Retina (tissue), 1 donor: ENCODE measurements at regions not wholly inside any gene's neighbourhood (a gene's known extent, or its start where the extent isn't known, plus 50 kb on each side); places are given as distances from the start of the nearest gene placed in this dataset.
"Not testable (repeated sequence)": the region's sequence is repeated elsewhere in the genome, so short reads cannot be mapped to it uniquely, and the experiment has no call there.

Experiments
- DNase-seq: peaks from one replicate; pipeline ENCODE4 v3.0.0-alpha.2; 2016

DNA sequence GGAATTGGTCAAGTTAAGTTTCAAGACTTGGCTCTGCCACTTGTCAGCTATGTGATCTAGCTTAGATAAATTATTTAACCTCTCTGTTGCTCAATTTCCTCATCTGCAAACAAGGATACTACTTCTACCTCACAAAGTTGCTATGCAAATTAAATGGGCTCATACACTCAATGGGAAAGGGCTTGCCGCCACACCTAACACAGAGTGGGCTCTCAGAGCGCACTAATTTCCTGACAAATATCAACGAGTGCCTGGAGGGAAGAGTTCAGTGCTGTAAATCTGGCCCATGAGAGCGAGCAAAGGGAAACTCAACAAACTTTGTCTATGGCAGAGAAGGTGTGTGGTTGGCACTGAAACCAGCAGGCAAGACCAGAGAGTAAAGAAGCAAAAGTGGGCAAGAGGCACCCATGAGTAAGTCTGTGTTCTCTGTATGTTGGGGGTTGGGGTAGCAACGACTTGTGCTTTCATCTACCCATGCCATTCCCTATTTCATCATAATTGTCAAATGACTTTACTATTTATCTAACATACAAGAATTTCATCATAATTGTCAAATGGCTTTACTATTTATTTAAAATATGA, 60.7 kb upstream of the PHF21A start:
- no peak for DNase-seq

DNA sequence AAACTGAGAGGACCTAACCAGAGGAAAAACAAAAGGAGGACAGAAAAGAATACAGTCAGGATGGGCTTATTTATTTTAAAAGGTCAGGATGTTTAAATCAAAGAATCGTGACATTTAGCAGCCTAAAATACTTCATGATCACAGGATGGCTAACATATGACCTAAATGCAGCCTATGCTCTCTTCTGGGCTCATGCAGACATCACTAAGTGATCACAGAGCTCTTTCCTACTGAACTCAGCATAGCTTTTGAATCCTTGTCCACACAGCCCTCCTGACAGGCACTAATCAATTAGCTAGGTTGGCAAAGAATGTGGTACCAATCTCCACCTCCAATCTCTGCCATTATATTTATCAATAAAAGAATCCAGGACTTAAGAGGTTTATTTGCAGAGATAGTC, 60.1 kb upstream of the PHF21A start:
- DNase-seq, result no peak

DNA sequence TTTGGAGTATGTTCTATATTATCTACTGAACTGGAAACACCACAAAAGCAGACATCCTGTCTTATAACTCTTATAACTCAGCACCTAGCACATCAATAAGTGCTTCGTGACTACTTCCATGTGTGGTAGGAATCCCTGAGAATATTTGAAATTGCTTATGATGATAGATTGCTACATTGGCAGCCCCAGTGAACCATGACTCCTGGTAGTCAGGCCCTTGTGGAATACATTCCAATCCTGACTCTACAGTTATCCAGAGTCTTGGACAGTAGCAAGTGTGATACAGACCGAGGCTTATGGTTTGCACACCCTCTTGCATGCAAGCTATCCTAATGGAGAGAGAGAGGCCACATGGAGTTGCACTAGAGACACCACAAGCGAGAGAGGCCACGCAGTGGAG, 59.5 kb upstream of the PHF21A start:
- no peak for DNase-seq

DNA sequence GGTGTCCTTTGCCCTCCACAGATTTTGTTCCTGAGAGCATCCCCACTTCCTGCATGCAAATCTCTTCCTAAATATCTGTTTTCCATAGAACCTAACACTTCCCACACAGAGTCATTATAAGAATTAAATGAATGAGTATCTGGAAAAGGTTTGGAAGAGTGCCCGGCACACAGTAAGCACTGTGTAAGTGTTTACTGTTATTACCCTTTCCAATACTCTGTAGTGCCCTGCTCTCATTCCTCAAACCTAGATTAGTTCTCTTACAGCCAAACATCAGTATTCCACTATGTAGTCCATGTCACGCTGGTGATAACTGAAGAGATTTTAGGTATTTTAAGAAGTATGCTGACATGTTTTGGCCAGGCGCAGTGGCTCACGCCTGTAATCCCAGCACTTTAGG, 57.3 kb upstream of the PHF21A start:
- no peak for DNase-seq

DNA sequence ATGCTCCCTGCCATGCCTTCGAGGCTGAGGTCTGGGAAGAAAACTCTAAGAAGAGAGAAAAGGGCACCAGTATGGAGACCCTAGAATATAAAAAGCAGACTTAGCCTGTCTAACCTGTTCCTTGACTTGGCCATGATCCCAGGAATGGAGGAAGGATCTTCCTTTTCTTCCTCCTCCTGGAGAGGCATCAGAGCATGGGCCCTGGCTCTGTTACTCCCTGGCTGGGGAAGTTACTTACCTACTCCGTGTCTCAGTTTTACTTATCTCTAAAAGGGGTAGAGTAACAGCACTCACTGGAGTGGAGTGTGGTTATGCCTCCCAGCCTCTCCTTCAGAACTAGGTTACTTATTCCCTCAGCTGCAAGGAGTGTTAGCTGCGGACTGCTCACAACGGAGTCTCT, 55.2 kb upstream of the PHF21A start:
- DNase-seq, result no peak

DNA sequence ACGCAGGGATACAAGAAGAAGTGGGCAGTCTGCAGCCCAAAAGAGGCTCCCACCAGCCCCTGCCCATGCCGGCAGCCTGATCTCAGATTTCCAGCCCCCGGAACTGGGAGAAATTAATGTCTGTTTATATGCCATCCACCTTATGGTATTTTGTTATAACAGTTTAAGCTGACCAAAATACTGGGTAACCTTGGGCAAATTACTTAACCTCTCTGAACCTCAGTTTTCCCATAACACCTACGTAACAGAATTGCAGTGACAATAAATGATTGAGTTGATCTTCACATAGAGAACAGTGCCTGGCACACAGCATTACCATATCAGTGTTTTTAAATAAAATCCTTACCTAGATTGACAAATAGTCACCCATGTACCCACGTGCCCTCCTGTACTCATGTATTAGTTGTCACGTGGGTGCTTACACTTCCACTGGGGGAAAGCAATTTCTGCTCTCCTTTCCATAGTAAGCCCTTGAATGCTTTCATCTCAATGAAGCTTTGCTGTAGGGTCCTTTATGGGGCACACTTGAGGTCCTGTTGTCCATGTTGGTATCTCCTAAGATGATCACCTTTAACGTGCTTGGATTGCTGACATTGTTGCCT, 54.2 kb upstream of the PHF21A start:
- no peak for DNase-seq

DNA sequence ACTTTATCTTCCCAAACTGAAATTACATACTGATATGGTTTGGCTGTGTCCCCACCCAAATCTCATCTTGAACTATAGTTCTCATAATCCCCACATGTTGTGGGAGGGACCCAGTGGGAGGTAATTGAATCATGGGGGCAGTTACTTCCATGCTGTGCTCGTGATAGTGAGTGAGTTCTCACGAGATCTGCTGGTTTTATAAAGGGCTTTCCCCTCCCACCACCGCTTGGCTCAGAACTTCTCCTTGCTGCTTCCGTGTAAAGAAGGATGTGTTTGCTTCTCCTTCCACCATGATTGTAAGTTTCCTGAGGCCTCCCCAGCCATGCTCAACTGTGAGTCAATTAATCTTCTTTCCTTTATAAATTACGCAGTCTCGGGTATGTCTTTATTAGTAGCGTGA, 50.4 kb upstream of the PHF21A start:
- not testable (repeated sequence) for DNase-seq
